NB4 (cell line): ENCODE measurements at regions not wholly inside any gene's neighbourhood (a gene's known extent, or its start where the extent isn't known, plus 50 kb on each side); places are given as distances from the start of the nearest gene placed in this dataset.

ENCODE experiments used
- CTCF ChIP-seq: IDR thresholded peaks from one replicate; pipeline ENCODE4 v1.5.1; 2012; ENCODE audit warnings: low read depth, low read length
- POLR2A ChIP-seq: IDR thresholded peaks from 2 replicates; pipeline ENCODE4 v1.6.1; 2011; ENCODE audit warnings: mild to moderate bottlenecking; ENCODE audit not compliant: insufficient read length; ENCODE audit errors: extremely low read depth

- TF ChIP-seq POLR2A (no peak), CTCF (no peak)
These were observed 70.2 kb downstream of the SMIM20 start for GRCh38 chr4:25984266-25984665.
